GM23338 (cell line): ENCODE measurements at regions not wholly inside any gene's neighbourhood (a gene's known extent, or its start where the extent isn't known, plus 50 kb on each side); places are given as distances from the start of the nearest gene placed in this dataset.

Experiments
- ATAC-seq: fragments of 200-7000 bp; cut with Tn5 transposase; 3 replicates; pipeline ENCODE4 v1.9.1; 2020
- DNase-seq: peaks from one replicate; pipeline ENCODE4 v3.0.0-alpha.2; 2015; ENCODE audit warnings: low spot score
- H2AFZ ChIP-seq: fragments of 200-600 bp; sonication (generic); 2 replicates; pipeline ENCODE4 v1.8.0; 2016; ENCODE audit warnings: antibody characterized with exemption, mild to moderate bottlenecking, moderate library complexity
- H3F3A ChIP-seq: fragments of 200-600 bp; sonication (generic); replicated peaks from 2 replicates; pipeline ENCODE4 v1.8.0; 2017; ENCODE audit warnings: antibody characterized with exemption, mixed run types, low read depth
- H3K27ac ChIP-seq: fragments of 200-600 bp; sonication (generic); 2 replicates; pipeline ENCODE4 v1.6.1; 2016; ENCODE audit warnings: low read depth
- H3K27me3 ChIP-seq: fragments of 200-600 bp; sonication (generic); 2 replicates; pipeline ENCODE4 v1.8.0; 2016; ENCODE audit warnings: mild to moderate bottlenecking, mixed run types, moderate library complexity; ENCODE audit not compliant: insufficient read depth
- H3K36me3 ChIP-seq: fragments of 200-600 bp; sonication (generic); 2 replicates; pipeline ENCODE4 v1.8.0; 2016; ENCODE audit warnings: mild to moderate bottlenecking; ENCODE audit not compliant: insufficient read depth
- H3K4me1 ChIP-seq: fragments of 200-600 bp; sonication (generic); 2 replicates; pipeline ENCODE4 v1.8.0; 2016; ENCODE audit warnings: mild to moderate bottlenecking, moderate library complexity; ENCODE audit not compliant: insufficient read depth
- H3K4me2 ChIP-seq: fragments of 200-600 bp; sonication (generic); 2 replicates; pipeline ENCODE4 v1.7.1; 2017; ENCODE audit warnings: mixed run types
- H3K4me3 ChIP-seq: fragments of 200-600 bp; sonication (generic); 2 replicates; pipeline ENCODE4 v1.6.1; 2016; ENCODE audit warnings: mixed run types
- H3K79me2 ChIP-seq: fragments of 200-600 bp; sonication (generic); replicated peaks from 2 replicates; pipeline ENCODE4 v1.8.0; 2017; ENCODE audit warnings: mild to moderate bottlenecking; ENCODE audit not compliant: insufficient read depth
- H3K9me2 ChIP-seq: fragments of 200-600 bp; sonication (generic); 2 replicates; pipeline ENCODE4 v1.8.0; 2017; ENCODE audit not compliant: insufficient read depth
- H4K20me1 ChIP-seq: fragments of 200-600 bp; sonication (generic); replicated peaks from 2 replicates; pipeline ENCODE4 v1.8.0; 2017; ENCODE audit warnings: mild to moderate bottlenecking; ENCODE audit not compliant: insufficient read depth
- H3K27ac Mint-ChIP-seq: 2 replicates; pipeline ENCODE4 v1.8.0; 2020; ENCODE audit warnings: inconsistent platforms, mild to moderate bottlenecking, moderate library complexity, mixed read lengths
- H3K27me3 Mint-ChIP-seq: 3 replicates; pipeline ENCODE4 v1.8.0; 2022; ENCODE audit warnings: low read depth, mild to moderate bottlenecking, moderate library complexity, mixed read lengths, inconsistent platforms; ENCODE audit not compliant: insufficient read depth, poor library complexity
- H3K36me3 Mint-ChIP-seq: 3 replicates; pipeline ENCODE4 v1.8.0; 2021; ENCODE audit warnings: low read depth, mild to moderate bottlenecking, inconsistent platforms, moderate library complexity, mixed read lengths
- H3K4me1 Mint-ChIP-seq: 3 replicates; pipeline ENCODE4 v1.8.0; 2020; ENCODE audit warnings: mild to moderate bottlenecking, inconsistent platforms, mixed read lengths
- H3K4me3 Mint-ChIP-seq: 3 replicates; pipeline ENCODE4 v1.8.0; 2021; ENCODE audit warnings: moderate library complexity, mild to moderate bottlenecking, inconsistent platforms, mixed read lengths
- H3K9me3 Mint-ChIP-seq: 3 replicates; pipeline ENCODE4 v1.8.0; 2020; ENCODE audit warnings: moderate library complexity, mild to moderate bottlenecking, inconsistent platforms, mixed read lengths
- CREB1 ChIP-seq: fragments of 250-450 bp; sonication (Bioruptor Pico); IDR thresholded peaks from 2 replicates; pipeline ENCODE4 v1.5.0; 2020; ENCODE audit warnings: low read depth, mild to moderate bottlenecking, moderate library complexity
- CTCF ChIP-seq, 2 experiments: fragments of 200-600 bp in 1 of 2; sonication (generic) in 1 of 2; conservative IDR thresholded peaks; 2 replicates each; pipeline versions ENCODE4 v1.5.1 to v1.6.1; 2016 to 2017; ENCODE audit warnings: antibody characterized with exemption in 2 of 2, low read depth in 2 of 2, mild to moderate bottlenecking in 2 of 2, moderate library complexity in 1 of 2
- ETS1 ChIP-seq: IDR thresholded peaks from 2 replicates; pipeline ENCODE4 v1.6.1; 2016; ENCODE audit warnings: antibody characterized with exemption
- EZH2 ChIP-seq: fragments of 200-600 bp; sonication (generic); IDR thresholded peaks from one replicate; pipeline ENCODE4 v1.8.0; 2017; ENCODE audit warnings: antibody characterized with exemption, mild to moderate bottlenecking, low read depth; ENCODE audit not compliant: unreplicated experiment
- EZH2phosphoT487 ChIP-seq: fragments of 200-600 bp; sonication (generic); IDR thresholded peaks from one replicate; pipeline ENCODE4 v1.8.1; 2018; ENCODE audit warnings: antibody characterized with exemption; ENCODE audit not compliant: unreplicated experiment
- JUNB ChIP-seq: IDR thresholded peaks from one replicate; pipeline ENCODE4 v1.6.1; 2016; ENCODE audit warnings: antibody characterized with exemption; ENCODE audit not compliant: unreplicated experiment
- NANOG ChIP-seq: IDR thresholded peaks from 2 replicates; pipeline ENCODE4 v1.6.1; 2016; ENCODE audit warnings: antibody characterized with exemption, borderline replicate concordance
- POLR2AphosphoS5 ChIP-seq: IDR thresholded peaks from 2 replicates; pipeline ENCODE4 v1.6.1; 2016; ENCODE audit warnings: antibody characterized with exemption, low read depth
- REST ChIP-seq: IDR thresholded peaks from one replicate; pipeline ENCODE4 v1.6.1; 2018; ENCODE audit warnings: antibody characterized with exemption; ENCODE audit not compliant: unreplicated experiment
- STAT1 ChIP-seq: IDR thresholded peaks from one replicate; pipeline ENCODE4 v1.6.1; 2016; ENCODE audit warnings: antibody characterized with exemption; ENCODE audit not compliant: unreplicated experiment
- ZNF114 ChIP-seq: fragments of 250-450 bp; sonication (Bioruptor Pico); IDR thresholded peaks from 2 replicates; pipeline ENCODE4 v1.5.0; 2020; ENCODE audit warnings: mild to moderate bottlenecking, moderate library complexity

DNA sequence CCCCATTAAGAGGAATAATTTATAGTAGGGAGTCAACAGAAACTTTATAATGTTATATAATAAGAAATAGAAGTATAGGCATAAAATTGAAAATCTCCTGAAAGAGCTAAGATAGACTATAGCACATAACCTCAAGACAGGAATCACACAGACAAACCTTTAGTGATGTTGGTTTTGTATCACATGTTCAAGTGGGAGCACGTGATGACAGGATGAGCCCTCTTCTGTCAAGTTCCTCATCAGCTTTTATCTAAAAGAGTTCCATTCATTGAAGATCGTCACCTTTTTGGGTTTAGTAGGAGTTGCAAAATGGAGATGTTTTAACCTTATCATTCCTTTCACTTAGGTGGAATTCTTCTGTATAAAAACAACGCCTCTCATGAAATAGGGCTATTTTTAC is 127.0 kb downstream of the MCHR2 start:
- no peak for ATAC-seq
- Histone ChIP-seq H3K27me3 (peaks cover 10% of the 10 kb centered on the region), H3K4me1 (peaks cover 3% of the 10 kb centered on the region; the same call in 1 of the 2 replicates), H3K9me2 (no peaks in the 10 kb centered on the region), H3K27ac (no peak overlapping the region), H4K20me1 (no peaks in the 10 kb centered on the region), H2AFZ (no peak overlapping the region), H3K79me2 (no peaks in the 10 kb centered on the region), H3K4me3 (no peak overlapping the region), H3F3A (no peaks in the 10 kb centered on the region), H3K4me2 (no peak overlapping the region), H3K36me3 (no peaks in the 10 kb centered on the region)
- Mint-ChIP-seq H3K36me3 (no peaks in the 10 kb centered on the region), H3K9me3 (no peaks in the 10 kb centered on the region), H3K4me3 (no peak overlapping the region), H3K27ac (no peak overlapping the region), H3K4me1 (peaks cover 8% of the 10 kb centered on the region; the same call in 2 of the 3 replicates), H3K27me3 (no peaks in the 10 kb centered on the region)
- DNase-seq: no peak
- no peak for TF ChIP-seq ETS1
- TF ChIP-seq EZH2phosphoT487: no peak
- TF ChIP-seq POLR2AphosphoS5: no peak
- no peak for TF ChIP-seq EZH2
- no peak for TF ChIP-seq JUNB
- TF ChIP-seq STAT1: no peak
- TF ChIP-seq ZNF114 (CRISPR knock-in tag): no peak
- TF ChIP-seq CTCF (conservative IDR thresholded peaks at IDR 0.05; ENCODE audit: low read depth in 2 of 2): no peak
- no peak for TF ChIP-seq CREB1
- no peak for TF ChIP-seq REST
- no peak for TF ChIP-seq NANOG
